H9 (cell line): ENCODE measurements at regions not wholly inside any gene's neighbourhood (a gene's known extent, or its start where the extent isn't known, plus 50 kb on each side); places are given as distances from the start of the nearest gene placed in this dataset.

Experiments used
- DNase-seq: peaks from one replicate; pipeline ENCODE4 v3.0.0-alpha.2; 2017
- H2AFZ ChIP-seq: one replicate; pipeline ENCODE4 v1.6.1; 2013; ENCODE audit warnings: mild to moderate bottlenecking, low read length, control low read depth, moderate library complexity
- H2AK5ac ChIP-seq: 2 replicates; pipeline ENCODE4 v1.6.1; 2013; ENCODE audit warnings: low read length, control low read depth, mixed read lengths; ENCODE audit not compliant: insufficient read length
- H2BK120ac ChIP-seq: one replicate; pipeline ENCODE4 v1.6.1; 2013; ENCODE audit warnings: low read depth, mild to moderate bottlenecking, low read length, control low read depth, inconsistent platforms; ENCODE audit not compliant: poor library complexity, severe bottlenecking
- H2BK12ac ChIP-seq: 2 replicates; pipeline ENCODE4 v1.6.1; 2013; ENCODE audit warnings: low read length, control low read depth, mixed read lengths, low read depth; ENCODE audit not compliant: insufficient read length
- H2BK15ac ChIP-seq: 2 replicates; pipeline ENCODE4 v1.6.1; 2013; ENCODE audit warnings: low read depth, low read length, control low read depth
- H2BK20ac ChIP-seq: one replicate; pipeline ENCODE4 v1.6.1; 2013; ENCODE audit warnings: low read depth, mild to moderate bottlenecking, low read length, control low read depth, inconsistent platforms; ENCODE audit not compliant: poor library complexity, severe bottlenecking
- H2BK5ac ChIP-seq: 2 replicates; pipeline ENCODE4 v1.6.1; 2013; ENCODE audit warnings: low read length, control low read depth, mixed read lengths; ENCODE audit not compliant: insufficient read length
- H3K14ac ChIP-seq: 2 replicates; pipeline ENCODE4 v1.6.1; 2013; ENCODE audit warnings: low read length, control low read depth; ENCODE audit not compliant: insufficient read depth
- H3K18ac ChIP-seq: 2 replicates; pipeline ENCODE4 v1.6.1; 2013; ENCODE audit warnings: low read depth, mild to moderate bottlenecking, mixed read lengths, low read length, control low read depth; ENCODE audit not compliant: insufficient read length
- H3K23ac ChIP-seq: 2 replicates; pipeline ENCODE4 v1.6.1; 2013; ENCODE audit warnings: low read length, control low read depth, mixed read lengths, low read depth; ENCODE audit not compliant: insufficient read length
- H3K23me2 ChIP-seq: 2 replicates; pipeline ENCODE4 v1.6.1; 2013; ENCODE audit warnings: low read depth, mild to moderate bottlenecking, mixed read lengths, low read length, control low read depth; ENCODE audit not compliant: insufficient read length, poor library complexity, severe bottlenecking
- H3K27ac ChIP-seq: 2 replicates; pipeline ENCODE4 v1.5.1; 2013; ENCODE audit warnings: low read length, control low read depth, mixed read lengths, low read depth; ENCODE audit not compliant: insufficient read length
- H3K27me3 ChIP-seq: 2 replicates; pipeline ENCODE4 v1.6.1; 2013; ENCODE audit warnings: low read length, control low read depth, inconsistent platforms; ENCODE audit not compliant: insufficient read depth
- H3K4ac ChIP-seq: 2 replicates; pipeline ENCODE4 v1.6.1; 2013; ENCODE audit warnings: low read depth, mild to moderate bottlenecking, control low read depth, inconsistent platforms, low read length, moderate library complexity
- H3K4me1 ChIP-seq: 2 replicates; pipeline ENCODE4 v1.6.1; 2013; ENCODE audit warnings: low read length, control low read depth, inconsistent platforms; ENCODE audit not compliant: insufficient read depth
- H3K4me2 ChIP-seq: 2 replicates; pipeline ENCODE4 v1.6.1; 2013; ENCODE audit warnings: low read length, control low read depth, mixed read lengths; ENCODE audit not compliant: insufficient read length, insufficient read depth
- H3K56ac ChIP-seq: 2 replicates; pipeline ENCODE4 v1.6.1; 2013; ENCODE audit warnings: low read depth, mild to moderate bottlenecking, mixed read lengths, low read length, control low read depth; ENCODE audit not compliant: insufficient read length
- H3K79me1 ChIP-seq: 2 replicates; pipeline ENCODE4 v1.6.1; 2013; ENCODE audit warnings: low read depth, mild to moderate bottlenecking, moderate library complexity, low read length, control low read depth, inconsistent platforms; ENCODE audit not compliant: insufficient read depth, poor library complexity, severe bottlenecking
- H3K79me2 ChIP-seq: 2 replicates; pipeline ENCODE4 v1.6.1; 2013; ENCODE audit warnings: low read length, control low read depth, inconsistent platforms; ENCODE audit not compliant: insufficient read depth
- H3K9ac ChIP-seq: 2 replicates; pipeline ENCODE4 v1.6.1; 2013; ENCODE audit warnings: low read length, control low read depth, mixed read lengths; ENCODE audit not compliant: insufficient read length; ENCODE audit errors: extremely low read depth
- H3K9me3 ChIP-seq: one replicate; pipeline ENCODE4 v1.6.1; 2013; ENCODE audit warnings: low read depth, low read length, inconsistent platforms; ENCODE audit not compliant: control insufficient read depth
- H3T11ph ChIP-seq: one replicate; pipeline ENCODE4 v1.6.1; 2013; ENCODE audit warnings: mild to moderate bottlenecking, low read length, control low read depth, inconsistent platforms
- H4K20me1 ChIP-seq: one replicate; pipeline ENCODE4 v1.6.1; 2013; ENCODE audit not compliant: control insufficient read depth, insufficient read length, insufficient read depth
- H4K5ac ChIP-seq: 2 replicates; pipeline ENCODE4 v1.6.1; 2013; ENCODE audit warnings: low read depth, mild to moderate bottlenecking, mixed read lengths, low read length, control low read depth; ENCODE audit not compliant: insufficient read length
- H4K8ac ChIP-seq: replicated peaks from 2 replicates; pipeline ENCODE4 v1.6.1; 2013; ENCODE audit warnings: low read length, control low read depth, mixed read lengths, low read depth; ENCODE audit not compliant: insufficient read length
- H4K91ac ChIP-seq: 2 replicates; pipeline ENCODE4 v1.6.1; 2013; ENCODE audit warnings: low read depth, mild to moderate bottlenecking, moderate library complexity, mixed read lengths, low read length, control low read depth; ENCODE audit not compliant: insufficient read length
- H3K27ac Mint-ChIP-seq, 3 experiments: 2 replicates in 2 of 3; 3 replicates in 1 of 3; pipeline ENCODE4 v1.8.0; 2020 to 2021; ENCODE audit warnings: mixed read lengths in 3 of 3, mild to moderate bottlenecking in 1 of 3, moderate library complexity in 1 of 3
- H3K27me3 Mint-ChIP-seq: 2 replicates; pipeline ENCODE4 v1.8.0; 2021; ENCODE audit warnings: low read depth, mild to moderate bottlenecking, moderate library complexity, mixed read lengths
- H3K36me3 Mint-ChIP-seq, 3 experiments: 2 replicates in 2 of 3; 3 replicates in 1 of 3; pipeline ENCODE4 v1.8.0; 2020 to 2021; ENCODE audit warnings: low read depth in 3 of 3, mixed read lengths in 3 of 3; ENCODE audit not compliant: insufficient read depth in 1 of 3
- H3K4me1 Mint-ChIP-seq, 2 experiments: 2 replicates each; pipeline ENCODE4 v1.8.0; 2020; ENCODE audit warnings: mixed read lengths in 2 of 2
- H3K4me3 Mint-ChIP-seq, 2 experiments: 2 replicates in 1 of 2; 3 replicates in 1 of 2; pipeline ENCODE4 v1.8.0; 2020 to 2021; ENCODE audit warnings: mild to moderate bottlenecking in 2 of 2, mixed read lengths in 2 of 2, moderate library complexity in 1 of 2
- H3K9me3 Mint-ChIP-seq, 2 experiments: 2 replicates in 1 of 2; 3 replicates in 1 of 2; pipeline ENCODE4 v1.8.0; 2020; ENCODE audit warnings: mild to moderate bottlenecking in 2 of 2, mixed read lengths in 2 of 2, moderate library complexity in 1 of 2
- CTCF ChIP-seq: fragments of 200-600 bp; sonication (generic); conservative IDR thresholded peaks from 3 replicates; pipeline ENCODE4 v1.8.0; 2021; ENCODE audit warnings: antibody characterized with exemption, mild to moderate bottlenecking

- no peak overlapping the region for H3K56ac ChIP-seq
- H4K5ac ChIP-seq, result no peak overlapping the region
- H2AK5ac ChIP-seq, result no peak overlapping the region
- H2BK5ac ChIP-seq, result no peak overlapping the region
- no peak for DNase-seq
- H3K4me1 ChIP-seq, result no peaks in the 10 kb centered on the region
- H3K27ac ChIP-seq, result no peak overlapping the region
- no peak overlapping the region for H3K18ac ChIP-seq
- no peak overlapping the region for H3K14ac ChIP-seq
- no peak overlapping the region for H3K9ac ChIP-seq
- no peak for TF ChIP-seq CTCF
- H4K20me1 ChIP-seq, result no peaks in the 10 kb centered on the region
- no peaks in the 10 kb centered on the region for H3K9me3 ChIP-seq
- no peak overlapping the region for H2BK15ac ChIP-seq
- H3K79me2 ChIP-seq, result no peaks in the 10 kb centered on the region
- H3K4me2 ChIP-seq, result no peak overlapping the region
- no peak overlapping the region for H2AFZ ChIP-seq
- no peak overlapping the region for H3K4ac ChIP-seq
- H3K79me1 ChIP-seq, result no peaks in the 10 kb centered on the region
- H3K27me3 Mint-ChIP-seq, result no peaks in the 10 kb centered on the region
- H3K4me1 Mint-ChIP-seq, result peaks cover 4% of the 10 kb centered on the region in 2 experiments; a peak in 3 of 4 replicates
- H4K8ac ChIP-seq, result no peak overlapping the region
- no peaks in the 10 kb centered on the region for H3K9me3 Mint-ChIP-seq
- no peak overlapping the region for H4K91ac ChIP-seq
- no peaks in the 10 kb centered on the region for H3K36me3 Mint-ChIP-seq
- no peak overlapping the region for H3K27ac Mint-ChIP-seq
- H2BK12ac ChIP-seq, result no peak overlapping the region
- no peak overlapping the region for H3T11ph ChIP-seq
- H3K27me3 ChIP-seq, result no peaks in the 10 kb centered on the region
- H3K23me2 ChIP-seq, result no peaks in the 10 kb centered on the region
- H2BK120ac ChIP-seq, result no peak overlapping the region
- no peak overlapping the region for H3K4me3 Mint-ChIP-seq
- no peak overlapping the region for H3K23ac ChIP-seq
- H2BK20ac ChIP-seq, result no peak overlapping the region
These were observed 445.2 kb downstream of the GRXCR1 start for GRCh38 chr4:43337707-43338106.
